Chondrocyte (in vitro differentiated cells): ENCODE measurements at regions not wholly inside any gene's neighbourhood (a gene's known extent, or its start where the extent isn't known, plus 50 kb on each side); places are given as distances from the start of the nearest gene placed in this dataset.

Experiments
- DNase-seq: peaks from one replicate; pipeline ENCODE4 v3.0.0; 2021; ENCODE audit warnings: mixed read lengths, low spot score
- H3K27ac Mint-ChIP-seq: one replicate; pipeline ENCODE4 v1.8.0; 2021; ENCODE audit warnings: mild to moderate bottlenecking, moderate library complexity, mixed read lengths; ENCODE audit not compliant: unreplicated experiment
- H3K27me3 Mint-ChIP-seq: 2 replicates; pipeline ENCODE4 v1.8.0; 2021; ENCODE audit warnings: low read depth, mixed read lengths
- H3K36me3 Mint-ChIP-seq: 2 replicates; pipeline ENCODE4 v1.8.0; 2021; ENCODE audit warnings: low read depth, mixed read lengths
- H3K4me1 Mint-ChIP-seq: 2 replicates; pipeline ENCODE4 v1.8.0; 2021; ENCODE audit warnings: low read depth, mild to moderate bottlenecking, mixed read lengths
- H3K4me3 Mint-ChIP-seq: one replicate; pipeline ENCODE4 v1.8.0; 2021; ENCODE audit warnings: mild to moderate bottlenecking, moderate library complexity, mixed read lengths; ENCODE audit not compliant: unreplicated experiment
- H3K9me3 Mint-ChIP-seq: 2 replicates; pipeline ENCODE4 v1.8.0; 2021; ENCODE audit warnings: low read depth, mixed read lengths
- CTCF ChIP-seq: fragments of 200-600 bp; sonication (generic); IDR thresholded peaks from 2 replicates; pipeline ENCODE4 v1.5.0; 2021; ENCODE audit warnings: antibody characterized with exemption, mild to moderate bottlenecking, moderate library complexity

GRCh38 chr1:90187323-90187585, 192.3 kb downstream of the ZNF326 start:
- Mint-ChIP-seq H3K27ac (no peak overlapping the region), H3K9me3 (no peaks in the 10 kb centered on the region), H3K4me1 (no peaks in the 10 kb centered on the region), H3K36me3 (no peaks in the 10 kb centered on the region), H3K4me3 (no peak overlapping the region), H3K27me3 (peaks cover 9% of the 10 kb centered on the region)
- DNase-seq, result no peak
- no peak for TF ChIP-seq CTCF

GRCh38 chr1:90186506-90187322, 191.8 kb downstream of the ZNF326 start:
- Mint-ChIP-seq H3K36me3 (no peaks in the 10 kb centered on the region), H3K4me1 (no peaks in the 10 kb centered on the region), H3K27ac (no peak overlapping the region), H3K9me3 (no peaks in the 10 kb centered on the region), H3K4me3 (no peak overlapping the region), H3K27me3 (peaks cover 6% of the 10 kb centered on the region)
- TF ChIP-seq CTCF, result no peak
- no peak for DNase-seq

DNA sequence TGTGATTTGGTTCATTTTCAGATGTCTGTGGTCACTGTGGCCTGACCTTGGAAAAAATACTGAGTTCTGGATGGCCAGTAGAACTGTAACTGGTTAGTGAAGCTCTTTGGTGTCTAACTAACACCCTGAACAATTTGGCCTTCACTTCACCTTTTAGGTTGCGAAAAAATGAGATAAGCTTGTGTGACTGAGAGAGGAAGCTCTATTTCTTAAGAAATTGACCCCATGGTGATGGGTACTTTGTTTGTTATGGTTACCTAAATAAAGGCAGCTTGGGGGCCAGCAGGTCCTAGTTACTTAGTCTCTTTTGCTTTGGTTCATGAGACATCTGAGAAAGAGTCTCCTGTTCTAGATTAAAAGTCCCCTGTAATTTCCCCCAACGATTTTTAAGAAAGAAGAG, 181.6 kb downstream of the ZNF326 start:
- no peak overlapping the region for H3K4me3 Mint-ChIP-seq
- H3K4me1 Mint-ChIP-seq, result no peaks in the 10 kb centered on the region
- H3K9me3 Mint-ChIP-seq, result peaks cover 6% of the 10 kb centered on the region
- no peaks in the 10 kb centered on the region for H3K36me3 Mint-ChIP-seq
- peaks cover 5% of the 10 kb centered on the region for H3K27me3 Mint-ChIP-seq
- no peak overlapping the region for H3K27ac Mint-ChIP-seq
- DNase-seq, result no peak
- no peak for TF ChIP-seq CTCF

DNA sequence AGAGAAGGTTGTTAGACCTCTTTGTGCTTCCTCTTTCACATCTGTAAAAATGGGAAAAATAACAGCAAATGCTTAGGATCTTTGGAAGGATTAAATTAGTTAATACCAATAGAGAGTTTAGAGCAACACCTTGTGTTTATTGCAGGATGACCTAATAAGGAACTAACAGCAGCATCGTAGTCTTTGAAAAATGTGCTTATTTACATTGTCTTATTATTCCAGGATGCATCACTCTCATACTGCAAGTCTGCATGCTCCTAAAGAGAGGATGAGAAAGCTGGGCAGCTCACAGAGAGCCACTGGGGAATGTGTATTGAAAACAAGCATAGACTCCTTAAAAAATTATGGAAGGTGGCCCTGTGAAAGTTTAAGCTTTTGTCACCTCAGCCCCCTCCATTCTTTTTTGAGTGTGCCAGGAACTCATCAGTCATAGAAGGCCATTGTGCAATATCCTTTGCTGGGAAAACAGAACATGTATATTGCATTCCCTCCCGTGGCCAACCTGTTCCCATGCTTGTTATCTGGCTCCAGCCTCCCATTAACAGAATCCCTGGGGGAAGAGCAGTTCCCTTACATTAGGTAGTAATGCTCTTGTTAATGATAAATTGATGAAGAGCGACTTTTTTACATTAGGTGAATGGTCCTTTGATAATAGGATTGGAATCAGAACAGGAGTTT, 180.7 kb downstream of the ZNF326 start:
- no peak for DNase-seq
- Mint-ChIP-seq H3K27ac (no peak overlapping the region), H3K4me1 (no peaks in the 10 kb centered on the region), H3K9me3 (peaks cover 6% of the 10 kb centered on the region), H3K4me3 (no peak overlapping the region), H3K36me3 (no peaks in the 10 kb centered on the region), H3K27me3 (peaks cover 5% of the 10 kb centered on the region)
- TF ChIP-seq CTCF, result no peak

DNA sequence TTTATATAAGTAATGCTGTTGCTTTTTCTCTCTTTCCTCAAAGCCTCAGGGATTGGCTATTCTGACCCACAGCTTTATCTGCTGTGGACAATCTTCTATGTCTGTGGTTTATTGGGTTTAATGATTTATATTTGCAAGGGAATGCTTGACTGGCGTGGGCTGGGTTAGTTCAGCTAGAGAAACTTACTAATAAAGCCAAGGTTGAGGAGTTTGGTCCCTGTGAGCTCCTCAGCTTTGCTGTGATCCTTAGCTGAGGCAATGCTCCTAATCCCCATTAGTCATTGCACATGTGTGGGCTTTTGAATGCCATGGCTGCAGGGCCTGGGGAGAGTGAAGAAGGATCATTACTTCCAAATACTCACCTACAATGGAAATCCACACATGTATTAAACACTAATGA, 179.3 kb downstream of the ZNF326 start:
- Mint-ChIP-seq H3K4me3 (no peak overlapping the region), H3K27ac (no peak overlapping the region), H3K36me3 (no peaks in the 10 kb centered on the region), H3K27me3 (peaks cover 5% of the 10 kb centered on the region), H3K4me1 (no peaks in the 10 kb centered on the region), H3K9me3 (peaks cover 6% of the 10 kb centered on the region)
- no peak for TF ChIP-seq CTCF
- no peak for DNase-seq
